ENCODE measurements at regions not wholly inside any gene's neighbourhood (a gene's known extent, or its start where the extent isn't known, plus 50 kb on each side); places are given as distances from the start of the nearest gene placed in this dataset.

DNA sequence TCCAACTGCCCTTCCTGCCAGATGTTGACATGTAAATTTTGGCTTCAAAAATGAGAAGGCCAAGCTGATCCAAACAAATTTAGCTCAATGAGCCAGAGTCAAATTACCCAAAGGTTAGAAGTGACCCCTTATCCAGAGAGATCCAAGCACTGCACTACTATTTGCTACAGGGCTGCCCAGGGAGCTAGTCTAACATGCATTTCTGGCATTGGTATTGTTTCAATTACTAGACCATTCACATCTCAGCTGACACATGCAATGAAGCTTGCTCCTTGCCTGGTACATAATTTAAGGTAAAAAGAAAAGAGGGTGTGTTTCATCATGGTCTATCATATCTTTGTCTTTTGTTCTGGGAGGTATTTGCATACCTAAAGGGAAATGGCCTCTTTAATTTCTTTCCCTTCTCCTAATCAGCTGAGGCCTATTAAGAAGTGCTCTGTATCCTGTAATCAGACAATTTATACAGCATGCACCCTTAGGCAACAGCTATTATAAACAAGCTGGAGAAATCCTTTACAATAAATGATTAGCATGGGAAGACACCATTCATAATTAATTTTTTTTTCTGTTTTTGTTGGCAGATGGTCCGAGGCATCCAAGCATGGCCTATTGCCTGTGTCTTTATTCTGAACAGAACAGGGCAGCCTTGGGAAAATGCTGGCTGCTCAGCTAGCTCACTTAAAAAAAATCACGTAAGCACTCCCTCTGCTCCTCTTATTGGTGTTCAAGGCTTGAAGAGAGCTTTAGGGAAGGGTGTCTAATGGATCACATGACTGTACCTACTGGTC, 161.5 kb upstream of the SALL1 start:
- H3K27me3 Mint-ChIP-seq = no peaks in the 10 kb centered on the region
- H3K9me3 Mint-ChIP-seq = peaks cover 5% of the 10 kb centered on the region
- no peak overlapping the region for H3K4me3 Mint-ChIP-seq
- H3K36me3 Mint-ChIP-seq = no peaks in the 10 kb centered on the region
- no peak overlapping the region for H3K27ac Mint-ChIP-seq
- no peaks in the 10 kb centered on the region for H3K4me1 Mint-ChIP-seq
- no peak for DNase-seq

- no peaks in the 10 kb centered on the region for H3K36me3 Mint-ChIP-seq
- H3K9me3 Mint-ChIP-seq = peaks cover 7% of the 10 kb centered on the region
- H3K27ac Mint-ChIP-seq = no peak overlapping the region
- H3K4me1 Mint-ChIP-seq = no peaks in the 10 kb centered on the region
- H3K4me3 Mint-ChIP-seq = no peak overlapping the region
- DNase-seq = no peak
- H3K27me3 Mint-ChIP-seq = no peaks in the 10 kb centered on the region
These were observed 159.1 kb upstream of the SALL1 start for GRCh38 chr16:51310159-51310558.

- H3K4me1 Mint-ChIP-seq = no peaks in the 10 kb centered on the region
- no peaks in the 10 kb centered on the region for H3K27me3 Mint-ChIP-seq
- no peaks in the 10 kb centered on the region for H3K36me3 Mint-ChIP-seq
- H3K4me3 Mint-ChIP-seq = no peak overlapping the region
- no peak overlapping the region for H3K27ac Mint-ChIP-seq
- DNase-seq = no peak
- H3K9me3 Mint-ChIP-seq = peaks cover 5% of the 10 kb centered on the region
These were observed 156.0 kb upstream of the SALL1 start for GRCh38 chr16:51306886-51307595.

DNA sequence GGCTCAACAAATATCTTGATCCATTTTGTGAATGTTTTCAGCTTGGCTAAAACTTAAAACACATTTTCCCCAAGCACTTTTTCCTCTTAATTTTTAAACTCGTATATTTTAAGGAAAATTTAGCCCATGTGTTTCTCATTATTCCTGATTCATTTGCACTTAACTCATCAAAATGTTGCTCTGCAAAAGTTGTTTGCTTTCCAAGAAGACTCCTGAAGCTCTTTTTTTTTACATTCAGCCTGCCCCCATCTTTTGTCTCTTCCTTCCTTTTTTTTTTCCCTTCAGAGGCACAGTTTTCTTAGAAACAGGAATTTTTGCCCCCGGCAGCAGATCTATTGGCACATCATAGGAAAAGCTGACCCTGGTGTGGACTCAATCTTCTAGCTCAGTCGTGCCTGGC, 155.0 kb upstream of the SALL1 start:
- Mint-ChIP-seq H3K27me3 (no peaks in the 10 kb centered on the region), H3K9me3 (peaks cover 5% of the 10 kb centered on the region), H3K4me1 (no peaks in the 10 kb centered on the region), H3K36me3 (no peaks in the 10 kb centered on the region), H3K27ac (no peak overlapping the region), H3K4me3 (no peak overlapping the region)
- DNase-seq = no peak

GRCh38 chr16:51305337-51305736, 154.3 kb upstream of the SALL1 start:
- no peaks in the 10 kb centered on the region for H3K4me1 Mint-ChIP-seq
- no peaks in the 10 kb centered on the region for H3K36me3 Mint-ChIP-seq
- DNase-seq = no peak
- no peaks in the 10 kb centered on the region for H3K27me3 Mint-ChIP-seq
- H3K4me3 Mint-ChIP-seq = no peak overlapping the region
- H3K27ac Mint-ChIP-seq = no peak overlapping the region
- H3K9me3 Mint-ChIP-seq = peaks cover 5% of the 10 kb centered on the region

GRCh38 chr16:51302042-51302441, 151.0 kb upstream of the SALL1 start:
- Mint-ChIP-seq H3K9me3 (peaks cover 5% of the 10 kb centered on the region), H3K36me3 (no peaks in the 10 kb centered on the region), H3K4me3 (no peak overlapping the region), H3K27me3 (no peaks in the 10 kb centered on the region), H3K4me1 (no peaks in the 10 kb centered on the region), H3K27ac (no peak overlapping the region)
- DNase-seq = no peak

- H3K4me3 Mint-ChIP-seq = no peak overlapping the region
- no peaks in the 10 kb centered on the region for H3K36me3 Mint-ChIP-seq
- no peak overlapping the region for H3K27ac Mint-ChIP-seq
- peaks cover 3% of the 10 kb centered on the region for H3K9me3 Mint-ChIP-seq
- H3K27me3 Mint-ChIP-seq = no peaks in the 10 kb centered on the region
- no peak for DNase-seq
- H3K4me1 Mint-ChIP-seq = no peaks in the 10 kb centered on the region
These were observed 147.7 kb upstream of the SALL1 start for GRCh38 chr16:51298800-51299199.

GRCh38 chr16:51290442-51291285, 139.6 kb upstream of the SALL1 start:
- DNase-seq = no peak
- H3K4me3 Mint-ChIP-seq = no peak overlapping the region
- H3K36me3 Mint-ChIP-seq = no peaks in the 10 kb centered on the region
- no peak overlapping the region for H3K27ac Mint-ChIP-seq
- no peaks in the 10 kb centered on the region for H3K9me3 Mint-ChIP-seq
- no peaks in the 10 kb centered on the region for H3K4me1 Mint-ChIP-seq
- H3K27me3 Mint-ChIP-seq = no peaks in the 10 kb centered on the region

DNA sequence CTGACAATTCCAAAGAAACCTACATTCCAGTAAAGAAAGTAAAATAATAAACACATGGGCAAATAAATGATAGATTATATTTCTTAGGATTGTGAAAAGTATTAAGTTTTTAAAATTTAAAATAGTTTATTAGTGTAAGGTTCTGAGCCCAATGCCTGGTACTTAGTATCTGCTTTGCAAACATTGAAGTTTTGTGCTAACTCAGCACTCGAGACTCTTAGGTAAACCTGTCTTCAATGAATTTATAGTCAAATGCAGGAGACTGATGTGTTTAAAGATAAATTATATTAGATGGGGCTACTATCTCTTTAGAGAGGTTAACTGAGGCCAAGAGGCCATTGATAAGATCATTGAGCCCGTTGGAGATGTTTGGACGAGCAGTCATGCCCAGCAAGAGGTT, 138.3 kb upstream of the SALL1 start:
- H3K27ac Mint-ChIP-seq = no peak overlapping the region
- no peak for DNase-seq
- H3K4me1 Mint-ChIP-seq = no peaks in the 10 kb centered on the region
- no peaks in the 10 kb centered on the region for H3K36me3 Mint-ChIP-seq
- no peaks in the 10 kb centered on the region for H3K27me3 Mint-ChIP-seq
- no peak overlapping the region for H3K4me3 Mint-ChIP-seq
- H3K9me3 Mint-ChIP-seq = no peaks in the 10 kb centered on the region

DNA sequence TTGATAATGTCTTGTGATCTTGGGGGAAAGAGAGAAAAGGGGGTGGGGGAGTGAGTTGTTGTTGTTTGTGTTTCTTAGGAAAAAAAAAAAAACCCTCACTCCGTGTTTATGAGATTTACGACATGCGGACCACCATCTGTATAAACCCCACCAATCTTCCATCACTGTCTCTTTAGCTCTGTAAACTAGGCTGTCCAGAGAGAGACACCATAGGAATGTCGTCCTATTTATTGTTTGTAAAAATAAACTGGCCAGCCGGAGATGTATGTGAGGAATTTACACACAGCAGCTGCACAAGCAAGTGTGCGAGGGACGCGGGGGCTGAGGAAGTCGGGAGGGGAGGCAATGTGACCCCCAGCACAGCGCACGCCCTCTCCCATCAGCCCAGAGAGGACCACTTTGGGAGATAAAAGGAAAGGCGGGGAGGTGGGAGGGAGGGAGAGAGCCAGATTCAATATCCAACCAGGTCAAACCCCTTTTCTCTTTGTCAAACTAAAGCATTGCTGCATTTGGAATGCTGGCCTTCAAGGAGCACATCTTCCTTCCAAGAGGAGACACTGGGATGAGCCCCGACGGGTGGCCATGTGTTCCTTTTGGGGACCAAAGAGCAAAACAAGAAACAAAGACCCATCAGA, 136.2 kb upstream of the SALL1 start:
- no peak overlapping the region for H3K4me3 Mint-ChIP-seq
- DNase-seq = no peak
- no peaks in the 10 kb centered on the region for H3K27me3 Mint-ChIP-seq
- no peaks in the 10 kb centered on the region for H3K9me3 Mint-ChIP-seq
- no peak overlapping the region for H3K27ac Mint-ChIP-seq
- H3K36me3 Mint-ChIP-seq = no peaks in the 10 kb centered on the region
- H3K4me1 Mint-ChIP-seq = no peaks in the 10 kb centered on the region

- no peaks in the 10 kb centered on the region for H3K36me3 Mint-ChIP-seq
- no peaks in the 10 kb centered on the region for H3K9me3 Mint-ChIP-seq
- no peaks in the 10 kb centered on the region for H3K27me3 Mint-ChIP-seq
- H3K27ac Mint-ChIP-seq = no peak overlapping the region
- no peak for DNase-seq
- no peak overlapping the region for H3K4me3 Mint-ChIP-seq
- H3K4me1 Mint-ChIP-seq = no peaks in the 10 kb centered on the region
These were observed 135.2 kb upstream of the SALL1 start for GRCh38 chr16:51286272-51286671.

- no peak for DNase-seq
- no peaks in the 10 kb centered on the region for H3K4me1 Mint-ChIP-seq
- H3K27ac Mint-ChIP-seq = no peak overlapping the region
- no peaks in the 10 kb centered on the region for H3K36me3 Mint-ChIP-seq
- H3K27me3 Mint-ChIP-seq = peaks cover 6% of the 10 kb centered on the region
- no peak overlapping the region for H3K4me3 Mint-ChIP-seq
- H3K9me3 Mint-ChIP-seq = no peaks in the 10 kb centered on the region
These were observed 125.3 kb upstream of the SALL1 start for GRCh38 chr16:51276336-51276735.

- peaks cover 4% of the 10 kb centered on the region for H3K9me3 Mint-ChIP-seq
- H3K36me3 Mint-ChIP-seq = no peaks in the 10 kb centered on the region
- H3K4me3 Mint-ChIP-seq = no peak overlapping the region
- no peak overlapping the region for H3K27ac Mint-ChIP-seq
- no peaks in the 10 kb centered on the region for H3K4me1 Mint-ChIP-seq
- no peak for DNase-seq
- peaks cover 6% of the 10 kb centered on the region for H3K27me3 Mint-ChIP-seq
These were observed 121.3 kb upstream of the SALL1 start for GRCh38 chr16:51272420-51272819.

DNA sequence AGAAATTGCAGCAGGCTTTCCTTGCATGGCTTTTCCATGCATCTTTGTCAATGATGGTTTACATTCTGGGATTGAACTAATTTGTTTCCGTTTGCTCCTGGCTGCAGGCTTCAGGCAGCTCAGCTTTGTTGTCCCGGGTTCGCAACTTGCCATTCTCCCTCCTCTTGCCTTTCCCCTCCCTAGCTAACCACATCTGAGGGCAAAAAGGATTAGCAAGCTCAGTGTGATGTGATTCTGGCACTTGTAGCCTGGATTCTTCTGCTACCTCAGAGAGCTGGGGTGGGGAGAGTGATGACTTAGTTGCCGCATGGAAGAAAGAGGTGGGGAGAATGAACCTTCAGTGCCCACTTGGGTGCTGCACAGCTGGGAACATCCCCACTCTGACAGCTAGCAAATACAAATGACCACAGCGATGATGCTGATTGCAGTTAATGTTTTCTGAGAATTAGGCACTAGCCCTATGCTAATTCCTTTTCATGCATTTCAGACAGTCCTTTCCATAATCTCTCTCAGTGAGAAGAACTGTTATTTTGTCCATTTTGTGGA, 120.2 kb upstream of the SALL1 start:
- Mint-ChIP-seq H3K27me3 (peaks cover 6% of the 10 kb centered on the region), H3K9me3 (peaks cover 4% of the 10 kb centered on the region), H3K27ac (no peak overlapping the region), H3K4me1 (no peaks in the 10 kb centered on the region), H3K36me3 (no peaks in the 10 kb centered on the region), H3K4me3 (no peak overlapping the region)
- DNase-seq = no peak

GRCh38 chr16:51268237-51268636, 117.2 kb upstream of the SALL1 start:
- Mint-ChIP-seq H3K27ac (no peak overlapping the region), H3K4me3 (no peak overlapping the region), H3K36me3 (no peaks in the 10 kb centered on the region), H3K27me3 (peaks cover 3% of the 10 kb centered on the region), H3K9me3 (peaks cover 6% of the 10 kb centered on the region), H3K4me1 (no peaks in the 10 kb centered on the region)
- DNase-seq = no peak

All from activated naive CD8-positive, alpha-beta T cell treated with anti-CD3 and anti-CD28 coated beads for 36 hours (primary cell).